Prostate gland (tissue), 2 donors: ENCODE measurements at regions not wholly inside any gene's neighbourhood (a gene's known extent, or its start where the extent isn't known, plus 50 kb on each side); places are given as distances from the start of the nearest gene placed in this dataset.
"Not testable (repeated sequence)": the region's sequence is repeated elsewhere in the genome, so short reads cannot be mapped to it uniquely, and the experiment has no call there.

Experiments used
- DNase-seq: peaks from one replicate; pipeline ENCODE4 v3.0.0-alpha.2; 2019; ENCODE audit warnings: low spot score
- H3K27ac ChIP-seq, 2 donors: fragments of 200-600 bp; sonication (generic); 2 replicates each; pipeline ENCODE4 v1.5.1; 2017 to 2019
- H3K27me3 ChIP-seq: fragments of 200-600 bp; sonication (generic); replicated peaks from 2 replicates; pipeline ENCODE4 v1.5.1; 2019; ENCODE audit not compliant: insufficient read depth
- H3K36me3 ChIP-seq, 2 donors: fragments of 200-600 bp; sonication (generic); 1 replicate in 1 of 2; 2 replicates in 1 of 2; pipeline versions ENCODE4 v1.5.1 to v1.8.1; 2017 to 2019
- H3K4me1 ChIP-seq: fragments of 200-600 bp; sonication (generic); replicated peaks from 2 replicates; pipeline ENCODE4 v1.5.1; 2019
- H3K4me3 ChIP-seq, 2 donors: fragments of 200-600 bp; sonication (generic); 2 replicates each; pipeline ENCODE4 v1.5.1; 2017 to 2019
- H3K9me3 ChIP-seq: fragments of 200-600 bp; sonication (generic); 2 replicates; pipeline ENCODE4 v1.5.1; 2017
- POLR2AphosphoS5 ChIP-seq: sonication (generic); formaldehyde crosslinking; IDR thresholded peaks from one replicate; pipeline ENCODE4 v1.6.1; 2017; ENCODE audit warnings: antibody characterized with exemption
- WGBS: methylation state at CpG from one replicate; pipeline ENCODE4 v1.1.5; 2018; 5-methylcytosine and 5-hydroxymethylcytosine counted together
- intact Hi-C: fragments of 100-400 bp; cut with DNase I; formaldehyde crosslinking; loops from one replicate; pipeline ENCODE4 v1.14.2; 2022
- TF ChIP-seq, protein P1 (sequence below), 4 experiments: fragments of 200-600 bp in 2 of 4; fragments of 450-650 bp in 2 of 4; sonication (generic) in 2 of 4; IDR thresholded peaks; 1 replicate in 3 of 4; 2 replicates in 1 of 4; pipeline ENCODE4 v1.5.1; 2016 to 2019; ENCODE audit warnings: antibody characterized with exemption in 4 of 4, mild to moderate bottlenecking in 2 of 4, moderate library complexity in 2 of 4

- H3K27ac ChIP-seq, intact Hi-C loops, H3K4me3 ChIP-seq, H3K9me3 ChIP-seq, DNase-seq, H3K27me3 ChIP-seq, H3K36me3 ChIP-seq, H3K4me1 ChIP-seq: not testable (repeated sequence)
- 92% methylated on average over 6 of the region's 29 CpGs for WGBS
Observed at GRCh38 chr9:41652100-41652713, 463.1 kb upstream of the ZNG1F start.

- H3K36me3 ChIP-seq, H3K4me3 ChIP-seq, H3K27ac ChIP-seq, H3K9me3 ChIP-seq, intact Hi-C loops, DNase-seq, H3K27me3 ChIP-seq, H3K4me1 ChIP-seq: not testable (repeated sequence)
- 65% methylated on average over 4 of the region's 5 CpGs for WGBS
Observed at GRCh38 chr9:41650086-41650485, 461.0 kb upstream of the ZNG1F start.

- H3K9me3 ChIP-seq, intact Hi-C loops, H3K4me3 ChIP-seq, H3K27ac ChIP-seq, H3K36me3 ChIP-seq, H3K27me3 ChIP-seq, H3K4me1 ChIP-seq: not testable (repeated sequence)
- peak; percentile 17 for DNase-seq
- WGBS, result no CpG with 5 or more reads among the region's 19 CpGs
- TF ChIP-seq POLR2AphosphoS5, result peak; percentile 4
Observed at GRCh38 chr9:41648564-41648963, 459.4 kb upstream of the ZNG1F start.

GRCh38 chr9:41646246-41646645 lies 457.1 kb upstream of the ZNG1F start:
- DNase-seq, H3K4me3 ChIP-seq, H3K27ac ChIP-seq, intact Hi-C loops, H3K27me3 ChIP-seq, H3K4me1 ChIP-seq, H3K36me3 ChIP-seq, H3K9me3 ChIP-seq: not testable (repeated sequence)
- 90% methylated on average over 10 of the region's 26 CpGs for WGBS

DNA sequence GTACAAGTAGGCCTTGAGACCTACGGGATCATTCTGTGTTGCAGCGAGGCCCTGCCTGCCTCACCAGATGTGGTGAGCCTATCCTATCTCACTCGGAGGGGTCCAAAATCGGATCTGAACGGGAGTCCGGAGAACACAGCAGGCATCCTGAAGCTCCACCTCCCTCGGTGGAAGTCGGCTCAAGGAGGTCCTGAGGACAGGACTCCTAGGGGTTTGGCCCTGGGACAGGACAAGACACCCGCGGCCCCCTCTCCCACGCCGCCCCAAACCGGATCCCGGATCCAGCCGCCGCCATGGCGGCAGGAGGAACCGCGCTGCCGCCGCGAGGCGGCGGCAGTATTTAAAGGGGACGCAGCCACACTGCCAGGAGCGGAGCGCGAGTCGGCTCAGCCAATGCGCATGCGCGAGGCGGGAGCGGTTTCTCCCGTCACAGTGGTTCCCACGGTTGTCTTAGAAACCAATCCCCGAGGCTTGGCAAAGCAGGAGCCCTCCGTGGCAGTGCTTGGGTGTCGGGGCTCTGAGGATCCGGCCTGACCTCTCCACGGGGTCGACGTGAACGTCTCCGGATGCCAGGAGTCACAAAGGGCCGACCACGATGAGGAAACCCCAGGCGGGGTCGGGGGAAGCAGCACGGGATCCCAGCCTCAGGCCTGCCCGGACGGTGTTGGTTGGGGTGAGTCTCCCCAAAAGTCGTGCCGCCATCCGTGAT lies 454.6 kb upstream of the ZNG1F start:
- peak; percentile 38 for DNase-seq
- H3K36me3 ChIP-seq, H3K9me3 ChIP-seq, intact Hi-C loops, H3K27me3 ChIP-seq, H3K4me1 ChIP-seq: not testable (repeated sequence)
- Histone ChIP-seq H3K27ac (peak overlapping the region; percentile 58 to 74), H3K4me3 (peak overlapping the region; percentile 25 to 26)
- TF ChIP-seq, protein P1, sequence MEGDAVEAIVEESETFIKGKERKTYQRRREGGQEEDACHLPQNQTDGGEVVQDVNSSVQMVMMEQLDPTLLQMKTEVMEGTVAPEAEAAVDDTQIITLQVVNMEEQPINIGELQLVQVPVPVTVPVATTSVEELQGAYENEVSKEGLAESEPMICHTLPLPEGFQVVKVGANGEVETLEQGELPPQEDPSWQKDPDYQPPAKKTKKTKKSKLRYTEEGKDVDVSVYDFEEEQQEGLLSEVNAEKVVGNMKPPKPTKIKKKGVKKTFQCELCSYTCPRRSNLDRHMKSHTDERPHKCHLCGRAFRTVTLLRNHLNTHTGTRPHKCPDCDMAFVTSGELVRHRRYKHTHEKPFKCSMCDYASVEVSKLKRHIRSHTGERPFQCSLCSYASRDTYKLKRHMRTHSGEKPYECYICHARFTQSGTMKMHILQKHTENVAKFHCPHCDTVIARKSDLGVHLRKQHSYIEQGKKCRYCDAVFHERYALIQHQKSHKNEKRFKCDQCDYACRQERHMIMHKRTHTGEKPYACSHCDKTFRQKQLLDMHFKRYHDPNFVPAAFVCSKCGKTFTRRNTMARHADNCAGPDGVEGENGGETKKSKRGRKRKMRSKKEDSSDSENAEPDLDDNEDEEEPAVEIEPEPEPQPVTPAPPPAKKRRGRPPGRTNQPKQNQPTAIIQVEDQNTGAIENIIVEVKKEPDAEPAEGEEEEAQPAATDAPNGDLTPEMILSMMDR (IDR thresholded peaks at IDR 0.05), result peak in 3 of 4 experiments; percentile 13 to 44 (median 42)
- 26% methylated on average over 18 of the region's 55 CpGs for WGBS

- H3K9me3 ChIP-seq, intact Hi-C loops, H3K27me3 ChIP-seq, H3K36me3 ChIP-seq, H3K27ac ChIP-seq, DNase-seq, H3K4me1 ChIP-seq, H3K4me3 ChIP-seq: not testable (repeated sequence)
- 71% methylated on average over 3 of the region's 3 CpGs for WGBS
Observed at GRCh38 chr9:41633726-41634125, 444.6 kb upstream of the ZNG1F start.

GRCh38 chr9:41623666-41624065 lies 434.5 kb upstream of the ZNG1F start:
- H3K27ac ChIP-seq, H3K9me3 ChIP-seq, DNase-seq, H3K4me3 ChIP-seq, H3K36me3 ChIP-seq, H3K27me3 ChIP-seq, intact Hi-C loops, H3K4me1 ChIP-seq: not testable (repeated sequence)
- 87% methylated on average over 10 of the region's 10 CpGs for WGBS

DNA sequence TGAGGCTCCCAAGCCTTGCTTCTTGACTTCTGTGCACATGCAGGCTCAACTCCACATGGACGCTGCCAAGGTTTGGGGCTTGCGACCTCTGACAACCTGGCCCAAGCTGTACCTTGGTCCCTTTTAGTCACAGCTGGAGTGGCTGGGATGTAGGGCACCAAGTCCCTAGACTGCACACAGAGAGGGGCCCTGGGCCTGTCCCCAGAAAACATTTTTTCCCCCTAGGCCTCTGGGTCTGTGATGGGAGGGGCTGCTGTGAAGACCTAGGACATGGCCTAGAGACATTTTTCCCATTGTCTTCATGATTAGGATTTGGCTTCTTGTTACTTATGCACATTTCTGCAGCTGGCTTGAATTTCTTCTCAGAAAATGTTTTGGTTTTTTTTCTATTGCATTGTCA lies 430.1 kb upstream of the ZNG1F start:
- not testable (repeated sequence) for DNase-seq
- WGBS, result 100% methylated on average over 1 of the region's 2 CpGs

GRCh38 chr9:41606961-41607547 lies 417.9 kb upstream of the ZNG1F start:
- H3K36me3 ChIP-seq, intact Hi-C loops, H3K27me3 ChIP-seq, DNase-seq, H3K4me1 ChIP-seq, H3K27ac ChIP-seq, H3K4me3 ChIP-seq, H3K9me3 ChIP-seq: not testable (repeated sequence)
- WGBS, result no CpG with 5 or more reads among the region's 4 CpGs

More for the DNA sequence above, 430.1 kb upstream of the ZNG1F start:
- H3K4me3 ChIP-seq, intact Hi-C loops, H3K27ac ChIP-seq, H3K9me3 ChIP-seq, H3K27me3 ChIP-seq, H3K4me1 ChIP-seq, H3K36me3 ChIP-seq: not testable (repeated sequence)

DNA sequence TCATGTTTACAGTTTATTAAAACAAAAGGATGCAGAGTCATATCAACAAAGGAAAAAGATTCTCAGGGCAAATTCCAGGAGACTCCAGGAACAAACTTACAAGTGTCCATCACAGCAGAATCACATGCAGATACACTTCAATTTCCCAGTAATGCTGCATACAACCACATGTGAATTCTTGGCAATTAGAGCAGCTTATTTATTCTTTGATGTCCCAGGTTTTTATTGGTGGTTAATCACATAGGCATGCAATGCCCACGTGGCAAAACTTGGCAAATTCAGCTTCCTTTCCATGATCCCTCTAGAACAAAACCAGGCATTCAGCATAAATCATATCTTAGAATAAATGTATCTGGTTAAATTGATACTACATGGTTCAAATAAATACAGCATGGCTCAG lies 376.5 kb upstream of the ZNG1F start:
- H3K4me1 ChIP-seq, intact Hi-C loops, H3K4me3 ChIP-seq, DNase-seq, H3K36me3 ChIP-seq, H3K9me3 ChIP-seq, H3K27me3 ChIP-seq, H3K27ac ChIP-seq: not testable (repeated sequence)
- WGBS, result 6% methylated on average over 1 of the region's 1 CpG
